ENCODE measurements at regions not wholly inside any gene's neighbourhood (a gene's known extent, or its start where the extent isn't known, plus 50 kb on each side); places are given as distances from the start of the nearest gene placed in this dataset.

GRCh38 chr22:49207008-49208003, 620.4 kb downstream of the BRD1 start:
- no peak overlapping the region for H3K4me3 ChIP-seq (replicated peaks; ENCODE audit: low read depth, low read length)
- TF ChIP-seq, protein P1, sequence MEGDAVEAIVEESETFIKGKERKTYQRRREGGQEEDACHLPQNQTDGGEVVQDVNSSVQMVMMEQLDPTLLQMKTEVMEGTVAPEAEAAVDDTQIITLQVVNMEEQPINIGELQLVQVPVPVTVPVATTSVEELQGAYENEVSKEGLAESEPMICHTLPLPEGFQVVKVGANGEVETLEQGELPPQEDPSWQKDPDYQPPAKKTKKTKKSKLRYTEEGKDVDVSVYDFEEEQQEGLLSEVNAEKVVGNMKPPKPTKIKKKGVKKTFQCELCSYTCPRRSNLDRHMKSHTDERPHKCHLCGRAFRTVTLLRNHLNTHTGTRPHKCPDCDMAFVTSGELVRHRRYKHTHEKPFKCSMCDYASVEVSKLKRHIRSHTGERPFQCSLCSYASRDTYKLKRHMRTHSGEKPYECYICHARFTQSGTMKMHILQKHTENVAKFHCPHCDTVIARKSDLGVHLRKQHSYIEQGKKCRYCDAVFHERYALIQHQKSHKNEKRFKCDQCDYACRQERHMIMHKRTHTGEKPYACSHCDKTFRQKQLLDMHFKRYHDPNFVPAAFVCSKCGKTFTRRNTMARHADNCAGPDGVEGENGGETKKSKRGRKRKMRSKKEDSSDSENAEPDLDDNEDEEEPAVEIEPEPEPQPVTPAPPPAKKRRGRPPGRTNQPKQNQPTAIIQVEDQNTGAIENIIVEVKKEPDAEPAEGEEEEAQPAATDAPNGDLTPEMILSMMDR (IDR thresholded peaks at IDR 0.05; ENCODE audit: low read depth, low read length, missing control alignments) = no peak
- DNase-seq (ENCODE audit: extremely low read depth, low read depth) = no peak

DNA sequence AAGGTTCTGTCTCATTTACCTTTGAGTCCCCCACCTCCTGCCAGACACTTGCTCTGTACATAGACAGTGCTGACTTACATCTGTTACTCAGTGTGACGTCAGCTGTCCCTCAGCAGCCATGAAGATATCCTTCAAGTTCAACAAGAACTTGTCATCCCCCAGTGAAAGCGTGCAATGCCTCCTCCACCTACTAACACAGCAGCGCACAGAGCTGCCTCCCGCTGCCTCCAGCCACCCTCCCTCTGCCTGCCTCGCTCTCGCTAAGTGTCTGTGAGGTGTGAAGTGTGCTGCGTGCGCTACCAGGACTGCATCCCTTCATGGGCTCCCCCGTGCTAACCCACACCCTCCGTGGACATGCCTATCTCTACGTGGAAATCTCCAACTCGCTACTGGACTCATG, 621.4 kb downstream of the BRD1 start:
- TF ChIP-seq, protein P1 (IDR thresholded peaks at IDR 0.05; ENCODE audit: low read depth, low read length, missing control alignments) = no peak
- no peak overlapping the region for H3K4me3 ChIP-seq (replicated peaks; ENCODE audit: low read depth, low read length)
- DNase-seq (ENCODE audit: extremely low read depth, low read depth) = no peak

- no peak for DNase-seq (ENCODE audit: extremely low read depth, low read depth)
- no peak overlapping the region for H3K4me3 ChIP-seq (replicated peaks; ENCODE audit: low read depth, low read length)
- TF ChIP-seq, protein P1 (IDR thresholded peaks at IDR 0.05; ENCODE audit: low read depth, low read length, missing control alignments) = no peak
Observed at GRCh38 chr22:49205483-49205800, 622.2 kb downstream of the BRD1 start.

DNA sequence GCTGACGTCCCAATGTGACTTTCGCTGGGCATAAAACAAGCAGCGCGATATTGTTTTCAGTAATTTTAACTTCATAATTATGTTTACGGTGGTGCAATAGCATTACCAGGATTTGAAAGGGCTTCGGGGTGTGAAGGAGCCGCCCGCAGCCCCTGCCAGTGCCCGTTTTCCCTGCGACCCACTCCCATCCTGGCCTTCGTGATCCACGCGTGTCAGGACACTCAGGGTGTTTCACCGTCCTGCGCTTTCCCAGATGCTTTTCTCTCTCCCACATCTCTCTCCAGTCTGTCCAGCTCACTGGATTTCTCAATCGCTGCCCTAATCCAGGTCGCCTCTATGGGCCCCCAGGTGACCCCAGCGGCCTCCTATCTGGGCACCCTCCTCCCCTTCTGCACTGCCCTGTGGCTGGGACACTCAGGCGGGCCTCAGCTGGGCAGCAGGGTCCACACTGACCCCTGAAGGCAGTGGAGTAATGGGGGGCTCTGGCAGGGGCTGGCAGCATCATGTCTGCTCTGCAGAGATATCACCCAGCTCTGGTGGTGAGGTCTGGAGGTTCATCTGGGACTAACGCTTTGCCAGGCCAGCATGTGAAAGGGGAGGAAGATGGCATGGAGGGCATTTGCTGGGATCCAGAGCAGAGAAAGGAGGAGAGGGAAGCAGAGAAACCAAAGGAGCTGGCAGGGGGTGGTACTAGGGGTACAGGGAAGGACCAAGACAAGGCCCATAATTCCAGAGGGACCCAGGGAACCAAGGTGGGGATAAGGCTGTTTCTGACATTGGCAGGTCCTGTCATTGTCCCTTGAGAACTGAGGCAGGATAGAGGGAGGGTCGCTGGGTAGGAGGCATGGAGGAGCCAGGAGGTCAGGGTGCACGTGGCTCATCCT, 622.8 kb downstream of the BRD1 start:
- H3K4me3 ChIP-seq (replicated peaks; ENCODE audit: low read depth, low read length) = no peak overlapping the region
- TF ChIP-seq, protein P1 (IDR thresholded peaks at IDR 0.05; ENCODE audit: low read depth, low read length, missing control alignments) = no peak
- DNase-seq (ENCODE audit: extremely low read depth, low read depth) = no peak

DNA sequence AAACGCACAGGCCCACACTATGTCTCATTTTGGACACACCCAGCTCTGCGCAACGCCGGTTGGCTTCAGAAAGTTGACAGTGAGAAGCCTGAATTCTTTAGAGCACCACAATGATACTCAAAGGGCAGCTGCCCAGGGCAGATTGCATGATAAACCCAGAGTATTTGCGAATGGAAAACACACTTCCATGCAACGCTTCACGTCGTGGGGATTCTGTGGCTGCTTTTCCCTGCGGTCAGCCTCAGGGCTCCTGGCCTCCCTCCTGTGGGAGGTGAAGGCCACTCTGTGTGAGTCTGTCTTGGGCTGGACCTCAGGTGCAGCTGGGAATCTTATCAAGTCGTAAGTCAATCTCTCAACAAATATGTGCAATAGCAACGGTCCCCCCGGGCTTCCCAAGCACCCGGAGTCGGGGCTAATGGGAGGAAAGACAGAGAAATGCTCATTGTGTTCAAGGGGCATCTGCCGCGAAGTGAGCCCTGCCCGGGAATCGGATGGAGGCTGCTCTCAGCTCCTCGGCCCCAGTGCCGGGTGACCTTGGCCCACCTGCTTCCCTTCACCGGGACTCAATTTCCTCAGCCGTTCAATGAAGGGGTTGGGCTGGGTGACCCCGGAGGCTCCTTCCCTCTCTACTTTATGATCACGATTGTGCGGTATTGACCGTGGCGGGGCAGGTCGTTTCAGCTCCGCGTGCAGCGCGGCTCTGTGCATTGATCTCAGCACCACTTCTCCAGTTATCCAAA, 623.6 kb downstream of the BRD1 start:
- no peak for DNase-seq (ENCODE audit: extremely low read depth, low read depth)
- no peak overlapping the region for H3K4me3 ChIP-seq (replicated peaks; ENCODE audit: low read depth, low read length)
- TF ChIP-seq, protein P1 (IDR thresholded peaks at IDR 0.05; ENCODE audit: low read depth, low read length, missing control alignments) = no peak

DNA sequence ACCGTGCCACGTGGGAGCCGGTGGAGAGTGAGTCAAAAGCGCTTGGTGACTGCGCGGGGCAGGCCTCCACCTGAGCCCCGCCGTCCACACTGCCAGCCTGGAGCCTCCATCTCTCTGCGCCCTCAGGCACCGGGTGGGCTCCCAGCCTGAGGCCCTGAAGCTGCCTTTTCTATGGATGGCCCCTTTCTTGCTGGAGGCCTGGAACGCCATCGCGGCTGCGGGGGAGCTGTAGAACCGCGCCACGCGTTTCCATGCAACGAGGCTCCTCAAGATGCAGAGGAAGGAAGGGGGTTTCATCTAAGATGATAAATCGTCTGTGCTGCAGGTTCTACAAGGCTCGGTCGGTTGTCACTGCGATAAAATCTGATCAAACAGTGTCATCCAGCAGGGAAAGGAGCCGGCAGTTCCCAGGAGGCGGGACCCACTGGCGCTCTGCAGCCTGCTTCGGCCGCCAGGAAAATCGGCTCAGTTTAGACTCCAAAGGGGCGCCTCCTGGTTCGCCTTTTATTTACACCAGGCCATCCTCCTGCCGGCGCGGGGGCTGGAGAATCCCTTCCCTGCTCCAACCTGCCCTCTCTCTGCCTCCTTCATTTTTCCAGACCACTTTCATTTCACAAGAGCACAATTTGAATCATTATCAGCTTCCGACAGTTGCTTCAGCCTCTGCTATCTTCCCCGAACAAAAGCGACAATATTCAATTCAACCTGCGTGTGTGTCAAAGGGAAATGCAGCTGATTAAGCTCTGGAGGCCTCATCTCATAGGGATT, 624.4 kb downstream of the BRD1 start:
- H3K4me3 ChIP-seq (replicated peaks; ENCODE audit: low read depth, low read length) = no peak overlapping the region
- no peak for DNase-seq (ENCODE audit: extremely low read depth, low read depth)
- TF ChIP-seq, protein P1 (IDR thresholded peaks at IDR 0.05; ENCODE audit: low read depth, low read length, missing control alignments) = no peak
